Forelimb muscle (tissue), 1 donor: ENCODE measurements at regions not wholly inside any gene's neighbourhood (a gene's known extent, or its start where the extent isn't known, plus 50 kb on each side); places are given as distances from the start of the nearest gene placed in this dataset.

Experiments
- DNase-seq: peaks from one replicate; pipeline ENCODE4 v3.0.0-alpha.2; 2013; ENCODE audit warnings: low read depth

- no peak for DNase-seq
Observed at GRCh38 chr2:53448086-53448485, 319.5 kb upstream of the CHAC2 start.

GRCh38 chr2:53445383-53446070 lies 322.1 kb upstream of the CHAC2 start:
- no peak for DNase-seq

- no peak for DNase-seq
Observed at GRCh38 chr2:53442783-53443182, 324.8 kb upstream of the CHAC2 start.

GRCh38 chr2:53442093-53442492 lies 325.5 kb upstream of the CHAC2 start:
- DNase-seq: no peak

GRCh38 chr2:53438692-53439091 lies 328.9 kb upstream of the CHAC2 start:
- no peak for DNase-seq

- DNase-seq: no peak
Observed at GRCh38 chr2:53438100-53438499, 329.5 kb upstream of the CHAC2 start.

GRCh38 chr2:53437371-53437770 lies 330.2 kb upstream of the CHAC2 start:
- no peak for DNase-seq

GRCh38 chr2:53436882-53437281 lies 330.7 kb upstream of the CHAC2 start:
- DNase-seq: no peak

GRCh38 chr2:53435610-53436009 lies 332.0 kb upstream of the CHAC2 start:
- DNase-seq: no peak

GRCh38 chr2:53434466-53434865 lies 333.1 kb upstream of the CHAC2 start:
- no peak for DNase-seq

GRCh38 chr2:53432936-53433335 lies 334.7 kb upstream of the CHAC2 start:
- DNase-seq: no peak

GRCh38 chr2:53429901-53430300 lies 337.7 kb upstream of the CHAC2 start:
- no peak for DNase-seq

- no peak for DNase-seq
Observed at GRCh38 chr2:53424902-53425301, 342.7 kb upstream of the CHAC2 start.

- DNase-seq: no peak
Observed at GRCh38 chr2:53423465-53423864, 344.1 kb upstream of the CHAC2 start.

GRCh38 chr2:53422979-53423378 lies 344.6 kb upstream of the CHAC2 start:
- no peak for DNase-seq

GRCh38 chr2:53417385-53417784 lies 350.2 kb upstream of the CHAC2 start:
- DNase-seq: no peak

- DNase-seq: no peak
Observed at GRCh38 chr2:53407363-53408080, 360.1 kb upstream of the CHAC2 start.

- DNase-seq: no peak
Observed at GRCh38 chr2:53403792-53404413, 363.7 kb upstream of the CHAC2 start.

GRCh38 chr2:53397085-53397484 lies 370.5 kb upstream of the CHAC2 start:
- no peak for DNase-seq

GRCh38 chr2:53381271-53381670 lies 386.3 kb upstream of the CHAC2 start:
- no peak for DNase-seq

GRCh38 chr2:53379547-53379946 lies 388.1 kb upstream of the CHAC2 start:
- DNase-seq: no peak

- no peak for DNase-seq
Observed at GRCh38 chr2:53378791-53379190, 388.8 kb upstream of the CHAC2 start.

- DNase-seq: no peak
Observed at GRCh38 chr2:53373126-53373525, 394.5 kb upstream of the CHAC2 start.
